SK-N-SH (cell line): ENCODE measurements at regions not wholly inside any gene's neighbourhood (a gene's known extent, or its start where the extent isn't known, plus 50 kb on each side); places are given as distances from the start of the nearest gene placed in this dataset.

Source experiments
- CTCF ChIA-PET: fragments of 300-600, 350-600 bp; formaldehyde crosslinking; extraction: SDS; loops from one replicate; lab custom pipeline; 2021; lab: Yijun Ruan, JAX
- POLR2A ChIA-PET: fragments of 350-600 bp; sonication (Branson Sonifier 250); formaldehyde crosslinking; extraction: SDS; loops from one replicate; lab custom pipeline; 2020; ENCODE audit warnings: antibody characterized with exemption, inconsistent platforms; lab: Yijun Ruan, JAX
- DNase-seq: peaks from one replicate; pipeline ENCODE4 v3.0.0; 2012
- H2AFZ ChIP-seq: fragments of 200-600 bp; sonication (generic); 2 replicates; pipeline ENCODE4 v1.8.1; 2016; ENCODE audit warnings: antibody characterized with exemption, mild to moderate bottlenecking, low read depth
- H3F3A ChIP-seq: fragments of 200-600 bp; sonication (generic); replicated peaks from 2 replicates; pipeline ENCODE3; 2016; ENCODE audit warnings: antibody characterized with exemption, mild to moderate bottlenecking; ENCODE audit not compliant: insufficient read depth
- H3K27ac ChIP-seq, 2 experiments: fragments of 200-500 bp in 1 of 2; fragments of 200-600 bp in 1 of 2; sonication (Bioruptor generic) in 1 of 2; sonication (generic), shearing (Covaris generic) in 1 of 2; 2 replicates each; pipeline versions ENCODE4 v1.5.1 to v1.6.1; 2014 to 2016; ENCODE audit warnings: low read depth in 2 of 2, inconsistent platforms in 1 of 2, low read length in 1 of 2, mild to moderate bottlenecking in 1 of 2, mixed read lengths in 1 of 2
- H3K27me3 ChIP-seq: fragments of 200-600 bp; sonication (generic), shearing (Covaris generic); 2 replicates; pipeline ENCODE4 v1.6.1; 2016; ENCODE audit warnings: mixed run types; ENCODE audit not compliant: insufficient read depth
- H3K36me3 ChIP-seq, 2 experiments: fragments of 200-500 bp in 1 of 2; fragments of 200-600 bp in 1 of 2; sonication (Bioruptor generic) in 1 of 2; sonication (generic) in 1 of 2; replicated peaks in 1 of 2; 2 replicates each; pipeline versions ENCODE3 to v1.5.1; 2014 to 2016; ENCODE audit warnings: low read length in 1 of 2, mild to moderate bottlenecking in 1 of 2; ENCODE audit not compliant: insufficient read depth in 2 of 2, control insufficient read depth in 1 of 2
- H3K4me1 ChIP-seq, 2 experiments: fragments of 200-500 bp in 1 of 2; fragments of 200-600 bp in 1 of 2; sonication (Bioruptor generic) in 1 of 2; sonication (generic), shearing (Covaris generic) in 1 of 2; 2 replicates each; pipeline versions ENCODE4 v1.5.1 to v1.6.1; 2014 to 2016; ENCODE audit warnings: low read depth in 1 of 2, low read length in 1 of 2, mixed run types in 1 of 2; ENCODE audit not compliant: insufficient read depth in 2 of 2, control insufficient read depth in 1 of 2
- H3K4me2 ChIP-seq: fragments of 200-600 bp; sonication (generic), shearing (Covaris generic); 2 replicates; pipeline ENCODE4 v1.6.1; 2017; ENCODE audit warnings: mixed run types
- H3K4me3 ChIP-seq, 2 experiments: fragments of 200-500 bp in 1 of 2; fragments of 200-600 bp in 1 of 2; sonication (Bioruptor generic) in 1 of 2; sonication (generic), shearing (Covaris generic) in 1 of 2; 2 replicates each; pipeline versions ENCODE4 v1.5.1 to v1.8.1; 2014 to 2016; ENCODE audit warnings: low read depth in 2 of 2, inconsistent platforms in 1 of 2, low read length in 1 of 2, mild to moderate bottlenecking in 1 of 2, mixed read lengths in 1 of 2, moderate library complexity in 1 of 2
- H3K79me2 ChIP-seq: fragments of 200-600 bp; sonication (generic); 2 replicates; pipeline ENCODE4 v1.8.1; 2017; ENCODE audit warnings: mild to moderate bottlenecking; ENCODE audit not compliant: insufficient read depth
- H3K9ac ChIP-seq: fragments of 200-600 bp; sonication (generic); 2 replicates; pipeline ENCODE4 v1.6.1; 2017; ENCODE audit warnings: mixed run types
- H3K9me2 ChIP-seq: fragments of 200-600 bp; sonication (generic); 2 replicates; pipeline ENCODE4 v1.6.1; 2017; ENCODE audit warnings: mixed run types
- H3K9me3 ChIP-seq: fragments of 200-600 bp; sonication (generic); 2 replicates; pipeline ENCODE4 v1.6.1; 2017; ENCODE audit warnings: mixed run types, mild to moderate bottlenecking, moderate library complexity
- H4K20me1 ChIP-seq: fragments of 200-600 bp; sonication (generic); 2 replicates; pipeline ENCODE4 v1.6.1; 2017; ENCODE audit warnings: mild to moderate bottlenecking, mixed run types; ENCODE audit not compliant: insufficient read depth
- ELF1 ChIP-seq: IDR thresholded peaks from 2 replicates; pipeline ENCODE4 v1.4.0; 2012
- FOXM1 ChIP-seq: IDR thresholded peaks from 2 replicates; pipeline ENCODE4 v1.4.0; 2012; ENCODE audit warnings: low read depth, mild to moderate bottlenecking
- GATA2 ChIP-seq: sonication (generic); formaldehyde crosslinking; IDR thresholded peaks from 2 replicates; pipeline ENCODE4 v1.5.0; 2020; ENCODE audit warnings: mild to moderate bottlenecking, missing genetic modification reagents
- MXI1 ChIP-seq: IDR thresholded peaks from 2 replicates; pipeline ENCODE4 v1.6.1; 2012; ENCODE audit warnings: mild to moderate bottlenecking, low read depth, low read length, improper control_type of control experiment
- NFIC ChIP-seq: IDR thresholded peaks from 2 replicates; pipeline ENCODE4 v1.4.0; 2012; ENCODE audit warnings: borderline replicate concordance
- NRF1 ChIP-seq: IDR thresholded peaks from 2 replicates; pipeline ENCODE4 v1.6.1; 2012; ENCODE audit warnings: low read depth, mild to moderate bottlenecking, low read length
- PBX3 ChIP-seq: IDR thresholded peaks from 2 replicates; pipeline ENCODE4; 2012
- RFX5 ChIP-seq: IDR thresholded peaks from 2 replicates; pipeline ENCODE4 v1.6.1; 2012; ENCODE audit warnings: mild to moderate bottlenecking, improper control_type of control experiment, low read length
- RXRA ChIP-seq: IDR thresholded peaks from 2 replicates; pipeline ENCODE4 v1.4.0; 2012; ENCODE audit warnings: low read depth, mild to moderate bottlenecking, borderline replicate concordance
- SIN3A ChIP-seq: IDR thresholded peaks from 2 replicates; pipeline ENCODE4 v1.6.1; 2012; ENCODE audit warnings: low read depth, mild to moderate bottlenecking, low read length, moderate library complexity, borderline replicate concordance
- TAF1 ChIP-seq: IDR thresholded peaks from 2 replicates; pipeline ENCODE4 v1.6.1; 2012; ENCODE audit warnings: low read depth, mild to moderate bottlenecking, low read length, moderate library complexity, borderline replicate concordance
- TEAD4 ChIP-seq: IDR thresholded peaks from 2 replicates; pipeline ENCODE4 v1.4.0; 2012; ENCODE audit warnings: mild to moderate bottlenecking, borderline replicate concordance; ENCODE audit not compliant: insufficient read depth
- USF1 ChIP-seq: IDR thresholded peaks from 2 replicates; pipeline ENCODE4 v1.4.0; 2012; ENCODE audit warnings: low read depth, borderline replicate concordance
- WGBS: methylation state at CpG from one replicate; pipeline ENCODE4 v1.1.6; 2017; ENCODE audit warnings: low lambda C conversion rate; 5-methylcytosine and 5-hydroxymethylcytosine counted together

- 13% methylated on average over 1 of the region's 1 CpG for WGBS
- Histone ChIP-seq H3K79me2 (no peaks in the 10 kb centered on the region), H2AFZ (no peak overlapping the region), H3K4me2 (no peak overlapping the region), H3F3A (no peaks in the 10 kb centered on the region), H4K20me1 (no peaks in the 10 kb centered on the region), H3K27ac (no peak overlapping the region), H3K9me2 (no peaks in the 10 kb centered on the region), H3K4me3 (no peak overlapping the region), H3K4me1 (no peaks in the 10 kb centered on the region), H3K27me3 (no peaks in the 10 kb centered on the region; the same call in 1 of the 2 replicates), H3K36me3 (no peaks in the 10 kb centered on the region), H3K9ac (no peak overlapping the region), H3K9me3 (no peaks in the 10 kb centered on the region)
- TF ChIP-seq FOXM1: no peak
- no peak for TF ChIP-seq MXI1
- TF ChIP-seq PBX3: no peak
- no peak for DNase-seq
- CTCF ChIA-PET: interaction anchor here (2.1 kb wide), 1 partner anchor 188 kb away, joined by 9 read pairs; no protein-coding TSS in a partner anchor
- POLR2A ChIA-PET: no interaction called here
Observed at GRCh38 chrX:43562372-43562771, 93.7 kb upstream of the MAOA start.

GRCh38 chrX:43564953-43565352 lies 91.1 kb upstream of the MAOA start:
- Histone ChIP-seq H3K36me3 (no peaks in the 10 kb centered on the region), H3K4me2 (no peak overlapping the region), H3K9me3 (no peaks in the 10 kb centered on the region), H3K27ac (no peak overlapping the region), H3K9ac (no peak overlapping the region), H4K20me1 (no peaks in the 10 kb centered on the region), H3K9me2 (no peaks in the 10 kb centered on the region), H3F3A (no peaks in the 10 kb centered on the region), H3K27me3 (no peaks in the 10 kb centered on the region; the same call in 1 of the 2 replicates), H3K4me1 (no peaks in the 10 kb centered on the region), H3K4me3 (no peak overlapping the region), H3K79me2 (no peaks in the 10 kb centered on the region), H2AFZ (no peak overlapping the region)
- no peak for DNase-seq
- TF ChIP-seq RFX5 (no peak), PBX3 (no peak), TAF1 (no peak), GATA2 (CRISPR knock-in tag) (no peak), NRF1 (no peak), TEAD4 (no peak), ELF1 (no peak), NFIC (no peak), SIN3A (no peak), USF1 (no peak), RXRA (no peak)
- POLR2A ChIA-PET: no interaction called here
- CTCF ChIA-PET: interaction anchor here (0.9 kb wide), 1 partner anchor 185 kb away, joined by 3 read pairs; no protein-coding TSS in a partner anchor
- 21% methylated on average over 2 of the region's 2 CpGs for WGBS
